Loucy (cell line): ENCODE measurements at regions not wholly inside any gene's neighbourhood (a gene's known extent, or its start where the extent isn't known, plus 50 kb on each side); places are given as distances from the start of the nearest gene placed in this dataset.

ENCODE experiments used
- CTCF ChIP-seq: fragments of 200-600 bp; sonication (generic); conservative IDR thresholded peaks from 2 replicates; pipeline ENCODE4 v1.5.1; 2014; ENCODE audit warnings: mild to moderate bottlenecking, antibody characterized with exemption, low read length
- EZH2phosphoT487 ChIP-seq: fragments of 200-600 bp; IDR thresholded peaks from 2 replicates; pipeline ENCODE4 v1.6.1; 2018; ENCODE audit warnings: antibody characterized with exemption, mild to moderate bottlenecking, moderate library complexity, borderline replicate concordance

DNA sequence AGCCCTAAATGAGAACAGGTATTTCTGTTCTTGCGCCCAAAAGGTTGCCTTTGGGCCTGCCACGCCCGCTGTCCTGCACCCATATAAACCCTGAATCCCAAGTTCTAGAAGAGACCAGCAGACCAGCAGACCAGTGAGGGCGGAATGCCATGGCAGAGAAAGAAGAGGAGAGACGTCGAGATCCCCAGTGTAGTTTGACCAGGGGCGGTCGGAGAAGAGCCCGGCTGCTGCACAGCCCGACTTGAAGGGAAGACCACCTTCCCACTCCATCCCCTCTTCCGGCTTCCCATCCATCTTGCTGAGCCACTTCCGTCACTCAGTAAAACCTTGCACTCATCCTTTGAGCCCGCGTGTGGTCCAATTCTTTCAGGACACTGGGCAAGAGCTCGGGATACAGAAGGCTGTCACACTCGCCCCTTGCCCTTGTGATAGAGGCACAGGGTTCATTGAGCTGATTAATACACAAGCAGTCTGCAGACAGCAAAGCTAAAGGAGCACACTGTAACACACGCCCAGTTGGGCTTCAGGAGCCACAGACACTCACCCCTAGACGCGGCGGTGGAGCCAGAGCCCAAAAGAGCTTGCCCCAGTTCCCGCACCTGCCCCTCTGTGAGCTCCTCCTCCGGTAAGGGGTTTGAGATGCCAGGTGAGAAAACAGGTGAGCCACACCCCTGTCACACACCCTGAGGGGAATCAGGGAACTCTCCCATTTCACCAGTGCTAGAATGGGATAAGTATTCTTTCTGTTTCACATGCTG is 230.8 kb downstream of the PCDH10 start:
- no peak for TF ChIP-seq CTCF
- no peak for TF ChIP-seq EZH2phosphoT487
